ENCODE measurements at regions not wholly inside any gene's neighbourhood (a gene's known extent, or its start where the extent isn't known, plus 50 kb on each side); places are given as distances from the start of the nearest gene placed in this dataset.

DNA sequence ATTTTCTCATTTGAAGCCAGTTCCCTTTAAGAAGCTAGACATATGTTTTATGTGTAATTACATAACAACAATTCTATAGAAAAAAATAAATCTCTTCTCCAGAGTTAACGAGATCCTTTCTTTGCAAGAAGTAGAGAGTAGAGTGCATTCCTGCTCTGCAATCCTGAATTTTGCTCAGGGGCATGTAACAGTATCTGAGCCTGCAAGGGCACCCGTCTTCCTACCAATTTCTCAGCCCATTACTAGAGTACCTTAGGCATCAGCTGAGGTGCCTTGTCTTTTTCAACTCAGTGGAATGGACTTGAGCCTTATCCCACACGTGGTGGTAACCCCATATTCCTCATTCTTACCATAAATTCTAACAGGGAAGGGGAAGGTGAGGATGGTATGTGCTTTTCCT is 205.9 kb downstream of the IKZF2 start:
- in situ Hi-C loops (cut with MboI; ENCODE audit: low sequenced_read_pairs): no loop called here

GRCh38 chr2:212943351-212943750 is 208.1 kb downstream of the IKZF2 start:
- in situ Hi-C loops (cut with MboI; ENCODE audit: low sequenced_read_pairs): no loop called here

- in situ Hi-C loops (cut with MboI; ENCODE audit: low sequenced_read_pairs): no loop called here
These were observed 210.1 kb downstream of the IKZF2 start for GRCh38 chr2:212941361-212941760.

DNA sequence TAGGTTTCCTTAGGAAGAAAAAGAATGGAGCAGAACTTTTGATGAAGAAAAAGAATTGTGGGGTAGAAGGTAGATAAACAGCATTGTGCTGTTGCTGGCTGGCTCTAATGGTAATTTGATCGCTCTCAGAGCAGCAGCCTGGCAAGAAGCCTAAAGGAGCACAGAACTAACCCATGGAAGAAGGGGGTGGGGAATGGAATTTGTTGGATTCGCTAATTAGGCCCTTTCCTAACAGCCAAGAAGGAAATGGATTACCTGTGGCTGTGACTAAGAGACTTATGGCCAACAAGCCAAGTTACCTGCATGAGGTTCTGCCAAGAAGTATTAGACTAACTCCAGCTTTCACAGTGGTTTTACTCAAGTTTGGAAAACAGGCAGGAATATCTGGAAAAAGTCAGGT is 210.6 kb downstream of the IKZF2 start:
- in situ Hi-C loops (cut with MboI; ENCODE audit: low sequenced_read_pairs): no loop called here

- in situ Hi-C loops (cut with MboI; ENCODE audit: low sequenced_read_pairs): no loop called here
These were observed 211.5 kb downstream of the IKZF2 start for GRCh38 chr2:212939777-212940531.

DNA sequence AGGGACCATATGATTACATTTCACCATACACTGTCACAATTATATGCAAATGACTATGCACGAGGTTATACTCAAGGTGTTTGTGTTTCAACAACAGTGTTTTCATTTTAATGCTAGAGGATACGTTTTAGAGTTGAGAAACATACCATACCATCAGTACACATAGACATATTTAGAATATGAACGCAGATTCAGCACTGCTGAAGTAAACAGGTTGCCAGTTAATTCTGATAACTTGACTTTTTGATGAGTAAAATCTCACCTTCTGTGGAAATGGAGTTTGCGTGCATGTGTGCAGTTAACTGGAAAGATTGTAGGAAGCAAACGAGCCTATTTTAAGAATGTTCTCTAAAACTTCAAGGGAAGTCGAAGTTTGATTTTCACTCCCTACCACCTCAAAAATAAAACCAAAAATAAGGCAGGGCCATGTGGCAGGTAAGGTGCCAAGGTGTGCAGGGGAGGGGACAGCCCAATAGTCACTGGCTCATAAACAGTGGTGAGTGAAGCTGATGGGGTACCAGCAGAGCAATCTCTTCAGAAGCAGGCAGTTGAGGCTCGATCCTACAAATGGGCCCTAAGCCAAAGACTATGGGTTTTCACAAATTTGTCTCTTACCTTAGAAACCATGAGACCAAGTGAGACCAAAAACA is 213.1 kb downstream of the IKZF2 start:
- in situ Hi-C loops (cut with MboI; ENCODE audit: low sequenced_read_pairs): no loop called here

DNA sequence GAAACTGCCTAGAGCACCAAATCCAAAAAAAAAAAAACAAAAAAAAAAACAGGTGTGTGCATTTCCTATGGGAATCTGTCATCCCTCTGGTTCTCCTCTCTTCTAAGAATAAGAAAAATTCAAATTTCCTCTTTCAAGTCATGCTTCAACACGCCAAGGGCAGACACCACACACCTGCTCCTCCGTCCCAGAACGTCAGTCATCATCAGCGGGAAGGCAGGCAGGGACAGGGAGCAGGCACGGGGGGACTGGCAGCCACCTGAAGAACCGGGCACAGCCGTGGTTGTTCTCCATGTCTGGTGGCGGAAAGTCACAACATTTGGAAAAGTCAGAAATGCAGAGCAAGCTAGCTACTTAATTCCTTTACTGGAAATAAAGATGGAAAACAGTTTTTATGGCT is 214.8 kb downstream of the IKZF2 start:
- in situ Hi-C loops (cut with MboI; ENCODE audit: low sequenced_read_pairs): no loop called here

DNA sequence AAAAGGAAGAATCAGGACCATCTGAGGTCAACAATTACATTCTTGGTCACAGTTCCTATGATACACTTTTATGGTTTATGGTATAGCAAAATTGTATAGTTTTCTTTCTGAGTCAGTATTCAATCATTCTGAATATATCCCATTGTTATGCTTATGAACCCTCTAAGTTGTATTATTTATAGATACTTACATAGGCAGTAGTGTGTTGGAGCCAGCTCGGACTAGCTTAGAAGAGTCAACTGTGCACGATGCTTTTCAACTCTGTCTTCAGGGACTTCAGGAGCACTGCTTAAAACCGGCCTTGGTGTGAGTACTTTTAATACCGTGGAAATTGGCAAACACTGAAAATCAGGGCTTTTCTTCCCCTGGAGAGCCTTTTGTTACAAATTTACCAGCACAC is 215.7 kb downstream of the IKZF2 start:
- in situ Hi-C loops (cut with MboI; ENCODE audit: low sequenced_read_pairs): no loop called here

DNA sequence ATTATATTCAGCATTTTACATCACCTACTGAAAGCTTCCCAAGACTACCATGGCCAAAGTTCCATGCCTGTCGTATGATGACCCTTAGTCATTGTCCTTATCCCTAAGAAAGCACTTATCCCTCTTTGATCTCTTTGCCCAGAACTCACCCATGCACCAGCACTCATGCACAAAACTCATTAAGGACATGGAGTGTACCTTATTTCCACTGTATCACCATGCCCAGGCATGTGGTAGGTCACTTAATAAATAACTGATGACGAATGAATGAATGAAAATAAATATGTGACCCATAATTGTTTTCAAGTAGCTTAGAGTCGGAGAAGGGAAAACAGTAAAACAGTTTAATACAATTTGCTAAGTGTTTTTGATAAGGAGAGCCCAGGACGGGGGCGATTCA is 220.1 kb downstream of the IKZF2 start:
- in situ Hi-C loops (cut with MboI; ENCODE audit: low sequenced_read_pairs): no loop called here

- in situ Hi-C loops (cut with MboI; ENCODE audit: low sequenced_read_pairs): no loop called here
These were observed 220.7 kb downstream of the IKZF2 start for GRCh38 chr2:212930556-212931260.

DNA sequence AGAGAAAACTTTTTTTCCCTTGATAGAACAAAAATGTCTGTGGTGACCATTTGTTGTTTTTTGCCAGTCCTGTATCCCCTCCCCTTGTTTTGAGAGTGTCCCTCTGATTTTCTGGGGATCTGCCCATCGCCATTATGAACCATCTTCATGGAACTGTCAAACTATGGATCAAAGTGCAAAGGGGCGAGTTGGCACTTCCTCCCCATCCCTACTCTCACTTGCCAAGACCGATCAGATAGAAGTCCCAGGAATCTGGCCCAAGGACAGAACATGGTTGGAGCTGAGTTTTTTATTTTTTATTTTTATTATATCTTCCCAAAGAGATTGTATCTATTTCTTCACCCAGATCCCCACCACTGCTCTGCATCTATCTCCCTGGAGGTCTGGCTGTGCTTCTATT is 221.4 kb downstream of the IKZF2 start:
- in situ Hi-C loops (cut with MboI; ENCODE audit: low sequenced_read_pairs): no loop called here

GRCh38 chr2:212929116-212929515 is 222.3 kb downstream of the IKZF2 start:
- in situ Hi-C loops (cut with MboI; ENCODE audit: low sequenced_read_pairs): no loop called here

DNA sequence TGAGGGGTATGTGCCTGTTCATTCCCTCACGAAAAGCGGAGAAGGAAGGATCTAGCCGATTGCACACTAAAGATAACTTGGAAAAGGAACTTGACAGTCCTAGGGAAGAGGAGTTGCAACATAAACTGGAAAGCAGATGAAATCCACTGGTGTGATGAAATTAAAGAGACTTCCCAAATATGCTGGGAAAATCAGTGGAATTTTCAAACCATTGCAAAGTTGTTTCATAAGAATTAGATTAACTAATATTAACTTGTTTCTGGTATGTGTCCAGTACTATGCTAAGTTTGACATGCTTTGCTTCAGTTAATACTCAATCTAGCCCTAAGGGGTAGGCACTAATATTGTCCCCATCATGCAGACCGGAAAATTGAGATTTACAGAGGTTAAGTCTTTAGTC is 222.7 kb downstream of the IKZF2 start:
- in situ Hi-C loops (cut with MboI; ENCODE audit: low sequenced_read_pairs): no loop called here

- in situ Hi-C loops (cut with MboI; ENCODE audit: low sequenced_read_pairs): no loop called here
These were observed 224.5 kb downstream of the IKZF2 start for GRCh38 chr2:212926940-212927339.

DNA sequence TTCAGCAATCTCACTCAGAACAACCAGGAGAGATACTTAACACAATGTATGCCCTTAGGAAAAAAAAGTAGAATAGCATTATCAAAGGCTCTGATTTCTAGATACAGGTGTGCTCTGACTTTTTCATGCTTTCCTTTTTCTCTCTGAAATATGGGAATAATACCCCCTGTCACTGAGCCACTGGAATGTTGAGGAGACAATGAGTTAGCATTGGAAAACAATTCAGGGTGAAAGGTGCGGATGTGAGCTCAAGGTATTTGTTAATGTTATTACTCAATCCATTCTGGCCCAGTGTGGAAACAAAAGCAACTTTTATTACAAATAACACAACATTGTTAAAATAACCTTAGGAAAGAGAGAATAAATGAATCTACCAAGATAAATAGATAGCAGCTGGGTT is 228.0 kb downstream of the IKZF2 start:
- in situ Hi-C loops (cut with MboI; ENCODE audit: low sequenced_read_pairs): no loop called here

- in situ Hi-C loops (cut with MboI; ENCODE audit: low sequenced_read_pairs): no loop called here
These were observed 228.7 kb downstream of the IKZF2 start for GRCh38 chr2:212922701-212923100.

GRCh38 chr2:212921711-212922110 is 229.7 kb downstream of the IKZF2 start:
- in situ Hi-C loops (cut with MboI; ENCODE audit: low sequenced_read_pairs): no loop called here

GRCh38 chr2:212921061-212921460 is 230.4 kb downstream of the IKZF2 start:
- in situ Hi-C loops (cut with MboI; ENCODE audit: low sequenced_read_pairs): no loop called here

- in situ Hi-C loops (cut with MboI; ENCODE audit: low sequenced_read_pairs): no loop called here
These were observed 232.2 kb downstream of the IKZF2 start for GRCh38 chr2:212919238-212919637.

GRCh38 chr2:212918336-212918735 is 233.1 kb downstream of the IKZF2 start:
- in situ Hi-C loops (cut with MboI; ENCODE audit: low sequenced_read_pairs): no loop called here

DNA sequence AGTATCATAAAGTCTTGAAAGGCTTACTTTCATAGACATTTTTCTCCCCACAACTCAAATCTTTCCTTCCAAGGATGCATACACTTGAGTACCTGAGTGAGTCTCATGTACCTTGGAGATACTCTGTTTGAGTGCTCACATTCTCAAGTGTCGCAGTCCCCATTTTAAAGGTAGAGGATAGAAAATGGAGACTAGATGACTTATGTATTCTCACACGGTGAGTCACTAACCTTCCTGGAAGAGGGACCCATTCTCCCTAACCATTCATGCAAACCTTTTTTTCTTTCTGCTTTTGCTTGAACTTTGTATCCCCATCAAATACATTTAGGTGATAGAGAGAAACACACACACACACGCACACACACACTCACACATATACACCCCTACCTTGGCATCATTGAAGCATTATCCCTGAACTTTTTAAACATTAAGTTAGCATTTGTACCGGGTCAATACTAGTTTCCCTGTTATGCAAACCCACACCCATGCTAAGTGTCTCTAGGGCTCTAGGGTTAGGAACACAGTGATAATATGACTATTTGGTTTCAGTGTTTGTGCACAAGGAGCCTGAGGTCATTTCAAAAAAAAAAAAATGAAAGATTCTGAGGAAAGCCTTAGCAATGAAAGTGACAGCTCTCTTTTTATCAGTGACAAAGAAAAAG is 236.2 kb downstream of the IKZF2 start:
- in situ Hi-C loops (cut with MboI; ENCODE audit: low sequenced_read_pairs): no loop called here

GRCh38 chr2:212914392-212914791 is 237.0 kb downstream of the IKZF2 start:
- in situ Hi-C loops (cut with MboI; ENCODE audit: low sequenced_read_pairs): no loop called here
